GM20000 (cell line): ENCODE measurements at regions not wholly inside any gene's neighbourhood (a gene's known extent, or its start where the extent isn't known, plus 50 kb on each side); places are given as distances from the start of the nearest gene placed in this dataset.

ENCODE experiments used
- DNase-seq: peaks from one replicate; pipeline ENCODE4 v3.0.0; 2012; ENCODE audit warnings: low spot score
- CTCF ChIP-seq: IDR thresholded peaks from 2 replicates; pipeline ENCODE4 v1.5.1; 2012; ENCODE audit warnings: mild to moderate bottlenecking, control low read depth; ENCODE audit errors: extremely low read depth, missing control alignments

GRCh38 chr11:92125321-92125720 lies 99.3 kb upstream of the FAT3 start:
- TF ChIP-seq CTCF: no peak
- DNase-seq: no peak

GRCh38 chr11:92123540-92123939 lies 101.1 kb upstream of the FAT3 start:
- no peak for TF ChIP-seq CTCF
- DNase-seq: no peak

- TF ChIP-seq CTCF: no peak
- DNase-seq: no peak
These were observed 102.1 kb upstream of the FAT3 start for GRCh38 chr11:92122561-92122960.

GRCh38 chr11:92111287-92111686 lies 113.3 kb upstream of the FAT3 start:
- no peak for DNase-seq
- TF ChIP-seq CTCF: no peak

- DNase-seq: no peak
- no peak for TF ChIP-seq CTCF
These were observed 115.2 kb upstream of the FAT3 start for GRCh38 chr11:92109466-92109865.

GRCh38 chr11:92107331-92107730 lies 117.3 kb upstream of the FAT3 start:
- no peak for DNase-seq
- TF ChIP-seq CTCF: no peak

- DNase-seq: no peak
- TF ChIP-seq CTCF: no peak
These were observed 120.3 kb upstream of the FAT3 start for GRCh38 chr11:92104349-92104748.
